ENCODE measurements at regions not wholly inside any gene's neighbourhood (a gene's known extent, or its start where the extent isn't known, plus 50 kb on each side); places are given as distances from the start of the nearest gene placed in this dataset.

DNA sequence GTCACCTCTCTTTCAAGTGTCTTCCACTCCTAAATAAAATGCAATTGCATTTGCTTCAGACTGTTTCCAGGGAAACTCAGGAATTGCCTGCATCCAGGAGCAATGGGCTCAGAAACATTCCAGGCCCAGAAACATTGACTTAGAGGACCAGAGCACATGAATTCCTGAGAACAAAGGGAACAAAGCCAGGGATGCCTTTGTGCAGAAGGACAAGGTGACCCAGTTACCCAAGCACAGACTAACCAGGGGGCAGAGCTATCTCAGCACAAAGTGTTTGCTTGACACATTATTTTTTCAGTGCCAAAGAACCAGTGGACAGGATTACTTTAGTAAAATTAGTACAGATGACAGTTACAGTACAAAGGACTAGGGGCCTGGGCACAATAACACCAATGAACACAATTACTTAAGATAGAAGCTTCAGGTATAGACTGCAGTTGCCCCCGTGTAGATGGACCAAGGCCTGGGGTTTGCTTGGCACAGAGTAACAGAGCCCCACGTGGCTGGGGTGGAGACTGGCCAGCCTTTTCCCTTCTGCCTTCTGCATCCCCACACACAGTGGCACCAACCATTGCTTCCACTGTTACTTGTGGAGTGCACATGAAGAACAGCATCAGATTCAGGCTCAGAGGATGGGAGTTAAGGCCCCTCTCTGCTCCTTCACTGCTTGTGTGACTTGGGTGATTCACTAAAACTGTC, 500.8 kb downstream of the INSC start:
- DNase-seq (no peak), ATAC-seq (ENCODE audit: insufficient read depth, low read depth) (no peak)
- H4K20me1 ChIP-seq (ENCODE audit: insufficient read depth, low read length): no peaks in the 10 kb centered on the region
- H3K9me3 ChIP-seq (ENCODE audit: insufficient read depth, low read length, severe bottlenecking): no peaks in the 10 kb centered on the region
- no peaks in the 10 kb centered on the region for H3K36me3 ChIP-seq (ENCODE audit: insufficient read depth, low read length)
- H3K4me2 ChIP-seq (ENCODE audit: insufficient read depth, low read length): no peak overlapping the region
- no peaks in the 10 kb centered on the region for H3K79me2 ChIP-seq (ENCODE audit: insufficient read depth, low read length)
- no peak overlapping the region for H2AFZ ChIP-seq (ENCODE audit: low read depth, low read length)
- H3K27me3 ChIP-seq (ENCODE audit: insufficient read depth, low read length, poor library complexity): peaks cover 7% of the 10 kb centered on the region
- H3K4me3 ChIP-seq (ENCODE audit: low read depth in 1 of 2, low read length in 2 of 2): no peak overlapping the region
- H3K9ac ChIP-seq (ENCODE audit: low read depth, low read length): no peak overlapping the region
- TF ChIP-seq CTCF (IDR thresholded peaks at IDR 0.05; ENCODE audit: borderline replicate concordance, extremely low read depth, low read length, poor library complexity, severe bottlenecking) (no peak), EZH2 (IDR thresholded peaks at IDR 0.05; ENCODE audit: borderline replicate concordance, low read depth, low read length, severe bottlenecking) (no peak)
- no peak overlapping the region for H3K27ac ChIP-seq (ENCODE audit: low read length)
- H3K4me1 ChIP-seq (ENCODE audit: insufficient read depth, low read length): no peaks in the 10 kb centered on the region

DNA sequence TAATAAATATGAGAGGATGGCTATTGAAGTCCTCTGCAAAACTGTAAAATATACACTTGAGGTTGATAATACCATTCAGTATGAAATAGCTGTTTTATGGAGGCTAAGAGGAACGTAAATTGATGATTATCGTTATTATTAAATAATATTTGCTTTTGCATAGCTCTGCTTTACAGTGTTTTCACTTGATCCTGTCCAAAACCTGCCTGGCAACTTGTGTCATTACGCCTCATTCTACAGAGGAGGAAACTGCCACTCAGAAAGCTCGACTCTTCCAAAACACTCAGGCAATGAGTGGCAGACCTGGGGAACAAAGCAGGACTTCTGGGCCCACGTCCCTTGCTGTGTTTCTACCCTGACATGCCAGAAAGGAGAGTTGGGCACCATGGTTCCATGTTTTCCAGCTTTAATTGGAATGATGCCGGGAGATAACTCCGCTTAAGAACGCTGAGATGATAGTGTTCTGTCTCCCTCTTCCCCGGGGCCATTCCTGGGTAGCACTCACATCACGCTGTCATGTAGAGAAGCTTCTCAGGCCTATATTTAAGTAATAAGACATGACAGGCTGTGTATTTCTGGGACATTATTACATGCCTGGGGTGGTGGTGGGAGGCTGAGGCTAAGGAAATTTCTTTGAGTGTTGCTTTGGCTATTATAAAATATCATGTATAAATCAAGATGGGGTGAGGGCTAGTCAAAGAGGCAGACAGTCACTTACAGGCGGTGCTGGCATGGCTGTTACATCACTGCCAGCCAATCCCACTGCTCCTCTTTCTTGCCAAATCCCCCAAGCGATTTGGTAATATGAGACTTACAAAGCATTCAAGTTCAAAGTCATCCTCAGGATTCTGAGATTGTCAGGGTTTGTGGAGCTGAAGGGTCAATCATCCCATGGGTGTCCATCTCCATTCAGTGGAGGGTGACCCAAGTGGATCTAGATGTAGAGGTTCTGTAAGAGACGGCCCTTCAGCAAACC, 501.7 kb downstream of the INSC start:
- H3K9me3 ChIP-seq (ENCODE audit: insufficient read depth, low read length, severe bottlenecking): no peaks in the 10 kb centered on the region
- no peaks in the 10 kb centered on the region for H3K79me2 ChIP-seq (ENCODE audit: insufficient read depth, low read length)
- H4K20me1 ChIP-seq (ENCODE audit: insufficient read depth, low read length): no peaks in the 10 kb centered on the region
- peaks cover 8% of the 10 kb centered on the region for H3K27me3 ChIP-seq (ENCODE audit: insufficient read depth, low read length, poor library complexity)
- no peak overlapping the region for H2AFZ ChIP-seq (ENCODE audit: low read depth, low read length)
- ATAC-seq (ENCODE audit: insufficient read depth, low read depth) (no peak), DNase-seq (no peak)
- H3K9ac ChIP-seq (ENCODE audit: low read depth, low read length): no peak overlapping the region
- H3K36me3 ChIP-seq (ENCODE audit: insufficient read depth, low read length): no peaks in the 10 kb centered on the region
- no peak for TF ChIP-seq EZH2 (IDR thresholded peaks at IDR 0.05; ENCODE audit: borderline replicate concordance, low read depth, low read length, severe bottlenecking)
- no peak for TF ChIP-seq CTCF (IDR thresholded peaks at IDR 0.05; ENCODE audit: borderline replicate concordance, extremely low read depth, low read length, poor library complexity, severe bottlenecking)
- H3K4me1 ChIP-seq (ENCODE audit: insufficient read depth, low read length): no peaks in the 10 kb centered on the region
- no peak overlapping the region for H3K4me2 ChIP-seq (ENCODE audit: insufficient read depth, low read length)
- no peak overlapping the region for H3K27ac ChIP-seq (ENCODE audit: low read length)
- no peak overlapping the region for H3K4me3 ChIP-seq (ENCODE audit: low read depth in 1 of 2, low read length in 2 of 2)

GRCh38 chr11:15617126-15617525, 502.4 kb downstream of the INSC start:
- TF ChIP-seq CTCF (IDR thresholded peaks at IDR 0.05; ENCODE audit: borderline replicate concordance, extremely low read depth, low read length, poor library complexity, severe bottlenecking) (no peak), EZH2 (IDR thresholded peaks at IDR 0.05; ENCODE audit: borderline replicate concordance, low read depth, low read length, severe bottlenecking) (no peak)
- no peaks in the 10 kb centered on the region; the same call in 1 of the 2 replicates for H4K20me1 ChIP-seq (ENCODE audit: insufficient read depth, low read length)
- H3K4me1 ChIP-seq (ENCODE audit: insufficient read depth, low read length): no peaks in the 10 kb centered on the region
- no peaks in the 10 kb centered on the region for H3K79me2 ChIP-seq (ENCODE audit: insufficient read depth, low read length)
- no peak overlapping the region for H3K9ac ChIP-seq (ENCODE audit: low read depth, low read length)
- no peaks in the 10 kb centered on the region for H3K36me3 ChIP-seq (ENCODE audit: insufficient read depth, low read length)
- H3K27me3 ChIP-seq (ENCODE audit: insufficient read depth, low read length, poor library complexity): peaks cover 11% of the 10 kb centered on the region
- H3K9me3 ChIP-seq (ENCODE audit: insufficient read depth, low read length, severe bottlenecking): no peaks in the 10 kb centered on the region
- no peak overlapping the region for H3K27ac ChIP-seq (ENCODE audit: low read length)
- ATAC-seq (ENCODE audit: insufficient read depth, low read depth) (no peak; the same call in 2 of the 3 replicates), DNase-seq (no peak)
- no peak overlapping the region for H2AFZ ChIP-seq (ENCODE audit: low read depth, low read length)
- H3K4me3 ChIP-seq (ENCODE audit: low read depth in 1 of 2, low read length in 2 of 2): no peak overlapping the region
- H3K4me2 ChIP-seq (ENCODE audit: insufficient read depth, low read length): no peak overlapping the region
